Suprapubic skin (tissue), 4 donors: ENCODE measurements at regions not wholly inside any gene's neighbourhood (a gene's known extent, or its start where the extent isn't known, plus 50 kb on each side); places are given as distances from the start of the nearest gene placed in this dataset.

ENCODE experiments used
- POLR2A ChIP-seq, 2 donors: fragments of 450-650 bp; IDR thresholded peaks; one replicate each; pipeline ENCODE4 v1.6.1; 2017; ENCODE audit warnings: antibody characterized with exemption in 2 of 2, mild to moderate bottlenecking in 2 of 2, moderate library complexity in 2 of 2
- POLR2AphosphoS5 ChIP-seq, 3 donors: sonication (generic); formaldehyde crosslinking; IDR thresholded peaks; one replicate each; pipeline ENCODE4 v1.6.1; 2017; ENCODE audit warnings: antibody characterized with exemption in 3 of 3
- TF ChIP-seq, protein P1 (sequence below), 2 donors: fragments of 200-600 bp in 1 of 2; fragments of 450-650 bp in 1 of 2; sonication (generic) in 1 of 2; IDR thresholded peaks; one replicate each; pipeline ENCODE4 v1.5.1; 2016 to 2019; ENCODE audit warnings: antibody characterized with exemption in 2 of 2, mild to moderate bottlenecking in 1 of 2, moderate library complexity in 1 of 2

DNA sequence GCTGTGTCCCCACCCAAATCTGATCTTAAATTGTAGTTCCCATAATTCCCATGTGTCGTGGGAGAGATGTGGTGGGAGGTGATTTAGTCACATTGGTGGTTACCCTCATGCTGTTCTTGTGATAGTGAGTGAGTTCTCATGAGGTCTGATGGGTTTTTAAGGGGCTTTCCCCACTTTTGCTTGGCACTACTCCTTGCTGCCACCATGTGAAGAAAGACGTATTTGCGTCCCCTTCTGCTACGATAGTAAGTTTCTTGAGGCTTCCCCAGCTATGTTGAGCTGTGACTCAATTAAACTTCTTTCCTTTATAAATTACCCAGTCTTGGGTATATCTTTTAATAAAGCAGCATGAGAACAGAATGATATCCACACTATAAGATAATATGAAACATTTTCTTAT, 1023.4 kb downstream of the TLE4 start:
- TF ChIP-seq, protein P1, sequence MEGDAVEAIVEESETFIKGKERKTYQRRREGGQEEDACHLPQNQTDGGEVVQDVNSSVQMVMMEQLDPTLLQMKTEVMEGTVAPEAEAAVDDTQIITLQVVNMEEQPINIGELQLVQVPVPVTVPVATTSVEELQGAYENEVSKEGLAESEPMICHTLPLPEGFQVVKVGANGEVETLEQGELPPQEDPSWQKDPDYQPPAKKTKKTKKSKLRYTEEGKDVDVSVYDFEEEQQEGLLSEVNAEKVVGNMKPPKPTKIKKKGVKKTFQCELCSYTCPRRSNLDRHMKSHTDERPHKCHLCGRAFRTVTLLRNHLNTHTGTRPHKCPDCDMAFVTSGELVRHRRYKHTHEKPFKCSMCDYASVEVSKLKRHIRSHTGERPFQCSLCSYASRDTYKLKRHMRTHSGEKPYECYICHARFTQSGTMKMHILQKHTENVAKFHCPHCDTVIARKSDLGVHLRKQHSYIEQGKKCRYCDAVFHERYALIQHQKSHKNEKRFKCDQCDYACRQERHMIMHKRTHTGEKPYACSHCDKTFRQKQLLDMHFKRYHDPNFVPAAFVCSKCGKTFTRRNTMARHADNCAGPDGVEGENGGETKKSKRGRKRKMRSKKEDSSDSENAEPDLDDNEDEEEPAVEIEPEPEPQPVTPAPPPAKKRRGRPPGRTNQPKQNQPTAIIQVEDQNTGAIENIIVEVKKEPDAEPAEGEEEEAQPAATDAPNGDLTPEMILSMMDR (IDR thresholded peaks at IDR 0.05) = no peak
- TF ChIP-seq POLR2A (IDR thresholded peaks at IDR 0.05) (no peak), POLR2AphosphoS5 (IDR thresholded peaks at IDR 0.05) (no peak)
